T-helper 17 cell (primary cell): ENCODE measurements at regions not wholly inside any gene's neighbourhood (a gene's known extent, or its start where the extent isn't known, plus 50 kb on each side); places are given as distances from the start of the nearest gene placed in this dataset.

Experiments
- ATAC-seq: fragments of 150-1000 bp; cut with Tn5 transposase; 2 replicates; pipeline ENCODE4 v1.10.0; 2021; ENCODE audit warnings: mild to moderate bottlenecking, moderate library complexity
- DNase-seq, 3 donors: peaks; one replicate each; pipeline versions ENCODE4 v3.0.0 to v3.0.0-alpha.2; 2020 to 2021
- H3K9me3 ChIP-seq: one replicate; pipeline ENCODE4 v1.7.0; 2013; ENCODE audit warnings: low read length, mild to moderate bottlenecking; ENCODE audit not compliant: control insufficient read depth, poor library complexity, severe bottlenecking
- H3K27ac Mint-ChIP-seq: one replicate; pipeline ENCODE4 v1.8.0; 2022; ENCODE audit warnings: mild to moderate bottlenecking, moderate library complexity, mixed read lengths
- H3K27me3 Mint-ChIP-seq: one replicate; pipeline ENCODE4 v1.8.0; 2022; ENCODE audit warnings: mixed read lengths
- H3K36me3 Mint-ChIP-seq: one replicate; pipeline ENCODE4 v1.8.0; 2022; ENCODE audit warnings: low read depth, mixed read lengths
- H3K4me1 Mint-ChIP-seq: one replicate; pipeline ENCODE4 v1.8.0; 2022; ENCODE audit warnings: mild to moderate bottlenecking, mixed read lengths
- H3K4me3 Mint-ChIP-seq: one replicate; pipeline ENCODE4 v1.8.0; 2022; ENCODE audit warnings: mild to moderate bottlenecking, moderate library complexity, mixed read lengths

- no peak for DNase-seq
- Mint-ChIP-seq H3K4me1 (no peaks in the 10 kb centered on the region), H3K27ac (no peak overlapping the region), H3K27me3 (peaks cover 8% of the 10 kb centered on the region), H3K36me3 (no peaks in the 10 kb centered on the region), H3K4me3 (no peak overlapping the region)
- ATAC-seq = no peak
- H3K9me3 ChIP-seq = no peaks in the 10 kb centered on the region
Measured at GRCh38 chr12:125461831-125462230, 396.6 kb downstream of the AACS start.

- ATAC-seq (no peak), DNase-seq (no peak)
- H3K27me3 Mint-ChIP-seq = no peaks in the 10 kb centered on the region
- H3K4me1 Mint-ChIP-seq = no peaks in the 10 kb centered on the region
- H3K4me3 Mint-ChIP-seq = no peak overlapping the region
- H3K9me3 ChIP-seq = no peaks in the 10 kb centered on the region
- H3K27ac Mint-ChIP-seq = no peak overlapping the region
- no peaks in the 10 kb centered on the region for H3K36me3 Mint-ChIP-seq
Measured at GRCh38 chr12:125463386-125463785, 398.2 kb downstream of the AACS start.

GRCh38 chr12:125467363-125467762 lies 402.1 kb downstream of the AACS start:
- no peak for ATAC-seq
- no peaks in the 10 kb centered on the region for H3K4me1 Mint-ChIP-seq

GRCh38 chr12:125469683-125470082 lies 404.4 kb downstream of the AACS start:
- DNase-seq = no peak
- Mint-ChIP-seq H3K27ac (no peak overlapping the region), H3K4me3 (no peak overlapping the region), H3K4me1 (no peaks in the 10 kb centered on the region), H3K36me3 (no peaks in the 10 kb centered on the region), H3K27me3 (peaks cover 3% of the 10 kb centered on the region)
- ATAC-seq = no peak
- H3K9me3 ChIP-seq = no peaks in the 10 kb centered on the region

More at GRCh38 chr12:125467363-125467762, 402.1 kb downstream of the AACS start:
- no peak for DNase-seq
- H3K27ac Mint-ChIP-seq = no peak overlapping the region
- H3K4me3 Mint-ChIP-seq = no peak overlapping the region
- no peaks in the 10 kb centered on the region for H3K9me3 ChIP-seq
- H3K27me3 Mint-ChIP-seq = no peaks in the 10 kb centered on the region
- no peaks in the 10 kb centered on the region for H3K36me3 Mint-ChIP-seq

- peaks cover 5% of the 10 kb centered on the region for H3K27me3 Mint-ChIP-seq
- DNase-seq (no peak), ATAC-seq (no peak)
- no peaks in the 10 kb centered on the region for H3K36me3 Mint-ChIP-seq
- H3K4me3 Mint-ChIP-seq = no peak overlapping the region
- no peaks in the 10 kb centered on the region for H3K4me1 Mint-ChIP-seq
- H3K27ac Mint-ChIP-seq = no peak overlapping the region
- H3K9me3 ChIP-seq = no peaks in the 10 kb centered on the region
Measured at GRCh38 chr12:125470838-125471783, 405.9 kb downstream of the AACS start.

- H3K27ac Mint-ChIP-seq = no peak overlapping the region
- H3K9me3 ChIP-seq = no peaks in the 10 kb centered on the region
- no peak for DNase-seq
- H3K4me3 Mint-ChIP-seq = no peak overlapping the region
- ATAC-seq = no peak
- H3K4me1 Mint-ChIP-seq = no peaks in the 10 kb centered on the region
- peaks cover 11% of the 10 kb centered on the region for H3K27me3 Mint-ChIP-seq
- H3K36me3 Mint-ChIP-seq = peaks cover 2% of the 10 kb centered on the region
Measured at GRCh38 chr12:125473501-125473900, 408.3 kb downstream of the AACS start.

GRCh38 chr12:125487336-125487735 lies 422.1 kb downstream of the AACS start:
- Mint-ChIP-seq H3K4me3 (no peak overlapping the region), H3K36me3 (no peaks in the 10 kb centered on the region), H3K4me1 (no peaks in the 10 kb centered on the region), H3K27me3 (no peaks in the 10 kb centered on the region), H3K27ac (no peak overlapping the region)
- no peaks in the 10 kb centered on the region for H3K9me3 ChIP-seq
- no peak for DNase-seq
- no peak for ATAC-seq

GRCh38 chr12:125491553-125491952 lies 426.3 kb downstream of the AACS start:
- DNase-seq (no peak), ATAC-seq (no peak)
- no peaks in the 10 kb centered on the region for H3K4me1 Mint-ChIP-seq
- no peak overlapping the region for H3K27ac Mint-ChIP-seq
- no peaks in the 10 kb centered on the region for H3K9me3 ChIP-seq
- H3K4me3 Mint-ChIP-seq = no peak overlapping the region
- H3K27me3 Mint-ChIP-seq = no peaks in the 10 kb centered on the region
- no peaks in the 10 kb centered on the region for H3K36me3 Mint-ChIP-seq

- no peak for ATAC-seq
- no peaks in the 10 kb centered on the region for H3K9me3 ChIP-seq
- no peaks in the 10 kb centered on the region for H3K27me3 Mint-ChIP-seq
- no peaks in the 10 kb centered on the region for H3K4me1 Mint-ChIP-seq
- no peak for DNase-seq
- no peaks in the 10 kb centered on the region for H3K36me3 Mint-ChIP-seq
- H3K4me3 Mint-ChIP-seq = no peak overlapping the region
- no peak overlapping the region for H3K27ac Mint-ChIP-seq
Measured at GRCh38 chr12:125492354-125493270, 427.4 kb downstream of the AACS start.

- no peaks in the 10 kb centered on the region for H3K9me3 ChIP-seq
- Mint-ChIP-seq H3K27me3 (no peaks in the 10 kb centered on the region), H3K4me1 (no peaks in the 10 kb centered on the region), H3K4me3 (no peak overlapping the region), H3K27ac (no peak overlapping the region), H3K36me3 (no peaks in the 10 kb centered on the region)
- DNase-seq (no peak), ATAC-seq (no peak)
Measured at GRCh38 chr12:125493704-125494308, 428.6 kb downstream of the AACS start.

- no peaks in the 10 kb centered on the region for H3K36me3 Mint-ChIP-seq
- no peak overlapping the region for H3K27ac Mint-ChIP-seq
- no peaks in the 10 kb centered on the region for H3K27me3 Mint-ChIP-seq
- no peak for ATAC-seq
- H3K9me3 ChIP-seq = no peaks in the 10 kb centered on the region
- H3K4me3 Mint-ChIP-seq = no peak overlapping the region
- H3K4me1 Mint-ChIP-seq = no peaks in the 10 kb centered on the region
- no peak for DNase-seq
Measured at GRCh38 chr12:125503128-125503527, 437.9 kb downstream of the AACS start.

GRCh38 chr12:125509195-125509594 lies 444.0 kb downstream of the AACS start:
- no peaks in the 10 kb centered on the region for H3K36me3 Mint-ChIP-seq
- no peak overlapping the region for H3K27ac Mint-ChIP-seq
- H3K4me3 Mint-ChIP-seq = no peak overlapping the region
- no peaks in the 10 kb centered on the region for H3K4me1 Mint-ChIP-seq
- DNase-seq (no peak), ATAC-seq (no peak)
- H3K27me3 Mint-ChIP-seq = no peaks in the 10 kb centered on the region
- no peaks in the 10 kb centered on the region for H3K9me3 ChIP-seq
